Natural killer cell (primary cell): ENCODE measurements at regions not wholly inside any gene's neighbourhood (a gene's known extent, or its start where the extent isn't known, plus 50 kb on each side); places are given as distances from the start of the nearest gene placed in this dataset.

Experiments
- ATAC-seq, 3 donors: fragments of 150-1000 bp in 2 of 3; fragments of 200-7000 bp in 1 of 3; cut with Tn5 transposase; 1 replicate in 1 of 3; 2 replicates in 2 of 3; pipeline ENCODE4 v1.10.0; 2021; ENCODE audit warnings: mild to moderate bottlenecking in 2 of 3, moderate library complexity in 2 of 3
- DNase-seq, 2 donors: peaks; one replicate each; pipeline versions ENCODE4 v3.0.0 to v3.0.0-alpha.2; 2013 to 2021; ENCODE audit warnings: mixed read lengths in 1 of 2
- H3K27ac ChIP-seq: one replicate; pipeline ENCODE4 v1.5.1; 2013; ENCODE audit warnings: mild to moderate bottlenecking, low read length
- H3K27me3 ChIP-seq: one replicate; pipeline ENCODE4 v1.6.1; 2013; ENCODE audit warnings: low read length; ENCODE audit not compliant: control insufficient read depth, insufficient read depth
- H3K36me3 ChIP-seq: one replicate; pipeline ENCODE4 v1.6.1; 2013; ENCODE audit warnings: low read length; ENCODE audit not compliant: control insufficient read depth, insufficient read depth
- H3K4me1 ChIP-seq: one replicate; pipeline ENCODE4 v1.6.1; 2013; ENCODE audit warnings: low read length; ENCODE audit not compliant: control insufficient read depth, insufficient read depth
- H3K4me3 ChIP-seq: one replicate; pipeline ENCODE4 v1.5.1; 2013; ENCODE audit warnings: low read length
- H3K9me3 ChIP-seq: one replicate; pipeline ENCODE4 v1.6.1; 2013; ENCODE audit warnings: low read length; ENCODE audit not compliant: control insufficient read depth, insufficient read depth
- H3K27ac Mint-ChIP-seq, 2 donors: one replicate each; pipeline ENCODE4 v1.8.0; 2022; ENCODE audit warnings: mild to moderate bottlenecking in 2 of 2, mixed read lengths in 2 of 2, moderate library complexity in 1 of 2
- H3K27me3 Mint-ChIP-seq, 2 donors: one replicate each; pipeline ENCODE4 v1.8.0; 2022; ENCODE audit warnings: low read depth in 2 of 2, mixed read lengths in 2 of 2
- H3K36me3 Mint-ChIP-seq: one replicate; pipeline ENCODE4 v1.8.0; 2022; ENCODE audit warnings: mixed read lengths
- H3K4me1 Mint-ChIP-seq, 2 donors: one replicate each; pipeline ENCODE4 v1.8.0; 2022; ENCODE audit warnings: mixed read lengths in 2 of 2
- H3K4me3 Mint-ChIP-seq: one replicate; pipeline ENCODE4 v1.8.0; 2022; ENCODE audit warnings: mild to moderate bottlenecking, moderate library complexity, mixed read lengths
- H3K9me3 Mint-ChIP-seq, 2 donors: one replicate each; pipeline ENCODE4 v1.8.0; 2022; ENCODE audit warnings: mixed read lengths in 2 of 2
- WGBS: methylation state at CpG from one replicate; pipeline ENCODE4 v1.1.7; 2013; ENCODE audit warnings: missing lambda C conversion rate; ENCODE audit not compliant: insufficient coverage; 5-methylcytosine and 5-hydroxymethylcytosine counted together
- intact Hi-C: fragments of 100-400 bp; cut with micrococcal nuclease; formaldehyde crosslinking; loops from one replicate; pipeline ENCODE4 v1.14.2; 2022
- TF ChIP-seq, protein P1 (sequence below): fragments of 200-600 bp; IDR thresholded peaks from one replicate; pipeline ENCODE4 v1.8.0; 2022; ENCODE audit warnings: antibody characterized with exemption

DNA sequence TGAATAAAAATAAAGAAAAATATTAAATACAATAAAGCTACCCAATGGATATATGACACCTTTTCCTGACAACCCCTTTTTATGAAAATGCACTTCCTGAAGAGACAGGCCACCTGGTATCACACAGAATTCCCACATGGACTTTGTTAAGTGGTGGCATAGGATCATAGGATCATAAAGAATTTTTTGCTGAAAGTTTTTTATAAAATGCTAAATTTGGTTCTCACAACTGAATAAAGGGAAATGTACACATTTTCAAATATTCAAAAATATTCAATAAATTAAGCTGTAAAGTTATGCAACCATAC, 102.5 kb upstream of the ROBO1 start:
- no peaks in the 10 kb centered on the region for H3K36me3 ChIP-seq
- no peak overlapping the region for H3K27ac ChIP-seq
- no peaks in the 10 kb centered on the region for H3K4me1 Mint-ChIP-seq
- H3K4me3 ChIP-seq = no peak overlapping the region
- ATAC-seq (no peak), DNase-seq (no peak)
- H3K27ac Mint-ChIP-seq = no peak overlapping the region
- H3K36me3 Mint-ChIP-seq = peaks cover 9% of the 10 kb centered on the region
- H3K27me3 Mint-ChIP-seq = no peaks in the 10 kb centered on the region
- H3K27me3 ChIP-seq = no peaks in the 10 kb centered on the region
- no peak overlapping the region for H3K4me3 Mint-ChIP-seq
- H3K9me3 Mint-ChIP-seq = peaks cover 13 to 23% of the 10 kb centered on the region in 2 donors
- H3K9me3 ChIP-seq = no peaks in the 10 kb centered on the region
- intact Hi-C loops = no loop called here
- TF ChIP-seq, protein P1, sequence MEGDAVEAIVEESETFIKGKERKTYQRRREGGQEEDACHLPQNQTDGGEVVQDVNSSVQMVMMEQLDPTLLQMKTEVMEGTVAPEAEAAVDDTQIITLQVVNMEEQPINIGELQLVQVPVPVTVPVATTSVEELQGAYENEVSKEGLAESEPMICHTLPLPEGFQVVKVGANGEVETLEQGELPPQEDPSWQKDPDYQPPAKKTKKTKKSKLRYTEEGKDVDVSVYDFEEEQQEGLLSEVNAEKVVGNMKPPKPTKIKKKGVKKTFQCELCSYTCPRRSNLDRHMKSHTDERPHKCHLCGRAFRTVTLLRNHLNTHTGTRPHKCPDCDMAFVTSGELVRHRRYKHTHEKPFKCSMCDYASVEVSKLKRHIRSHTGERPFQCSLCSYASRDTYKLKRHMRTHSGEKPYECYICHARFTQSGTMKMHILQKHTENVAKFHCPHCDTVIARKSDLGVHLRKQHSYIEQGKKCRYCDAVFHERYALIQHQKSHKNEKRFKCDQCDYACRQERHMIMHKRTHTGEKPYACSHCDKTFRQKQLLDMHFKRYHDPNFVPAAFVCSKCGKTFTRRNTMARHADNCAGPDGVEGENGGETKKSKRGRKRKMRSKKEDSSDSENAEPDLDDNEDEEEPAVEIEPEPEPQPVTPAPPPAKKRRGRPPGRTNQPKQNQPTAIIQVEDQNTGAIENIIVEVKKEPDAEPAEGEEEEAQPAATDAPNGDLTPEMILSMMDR = no peak
- H3K4me1 ChIP-seq = no peaks in the 10 kb centered on the region

DNA sequence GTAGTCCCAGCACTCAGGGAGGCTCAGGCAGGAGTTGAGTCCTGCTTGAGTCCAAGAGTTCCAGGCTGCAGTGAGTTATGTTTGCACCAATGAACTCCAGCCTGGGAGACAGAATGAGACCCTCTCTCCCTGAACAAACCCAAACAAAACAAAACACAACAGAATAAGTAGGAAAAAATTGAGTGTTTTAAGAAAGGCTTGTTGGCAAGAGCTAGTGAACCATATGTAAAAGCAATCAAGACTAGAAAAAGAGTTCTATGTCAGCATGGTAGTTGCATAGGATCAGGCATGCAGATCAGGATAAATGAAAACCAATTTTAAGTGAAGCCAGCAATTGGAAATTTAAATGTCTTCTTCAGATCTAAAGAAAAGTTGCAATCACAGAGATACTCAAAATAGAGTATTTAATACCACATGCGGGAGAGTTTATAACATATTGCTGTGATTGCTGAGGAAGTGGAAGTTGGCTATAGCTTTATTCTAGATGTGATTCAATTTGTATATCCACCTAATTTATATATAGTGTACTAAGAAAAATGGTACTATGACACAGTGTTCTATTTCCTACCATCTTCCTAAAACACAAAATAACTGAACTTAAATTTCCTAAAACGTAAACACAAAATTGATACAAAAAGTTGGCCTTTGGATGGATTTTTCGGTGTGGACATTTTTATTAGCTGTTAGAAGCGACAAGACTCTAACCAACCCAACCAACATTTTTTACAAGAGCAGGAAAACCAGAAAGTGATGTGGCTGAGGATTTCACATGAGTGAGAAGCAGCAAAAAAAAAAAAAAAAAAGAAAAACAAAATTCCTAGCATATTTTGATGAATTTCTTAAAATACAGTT, 101.9 kb upstream of the ROBO1 start:
- Mint-ChIP-seq H3K4me3 (no peak overlapping the region), H3K27ac (no peak overlapping the region), H3K9me3 (peaks cover 13 to 23% of the 10 kb centered on the region in 2 donors), H3K36me3 (peaks cover 9% of the 10 kb centered on the region), H3K27me3 (no peaks in the 10 kb centered on the region), H3K4me1 (no peaks in the 10 kb centered on the region)
- H3K9me3 ChIP-seq = no peaks in the 10 kb centered on the region
- no peaks in the 10 kb centered on the region for H3K36me3 ChIP-seq
- H3K27ac ChIP-seq = no peak overlapping the region
- no peak overlapping the region for H3K4me3 ChIP-seq
- intact Hi-C loops = no loop called here
- TF ChIP-seq, protein P1 = no peak
- ATAC-seq = no peak
- no peaks in the 10 kb centered on the region for H3K4me1 ChIP-seq
- DNase-seq = no peak
- no CpG with 5 or more reads among the region's 4 CpGs for WGBS
- H3K27me3 ChIP-seq = no peaks in the 10 kb centered on the region

DNA sequence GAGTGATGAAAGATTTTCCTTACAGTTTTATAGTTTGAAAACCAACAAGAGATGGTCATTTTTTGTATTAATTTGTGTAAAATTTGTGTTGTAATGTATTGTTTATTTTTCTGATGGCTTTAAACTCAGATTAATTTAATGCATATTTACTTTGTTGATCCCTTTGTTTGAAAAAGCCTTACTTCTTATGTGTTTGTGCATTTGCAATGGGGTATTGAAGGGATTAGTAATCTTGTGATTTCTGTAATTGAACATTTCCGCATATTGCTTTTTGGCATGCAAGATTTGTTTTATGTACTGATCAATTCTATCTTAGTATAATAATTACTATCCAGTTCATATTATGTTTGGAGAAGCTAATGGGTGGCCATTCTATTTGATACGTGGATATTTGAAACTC, 98.4 kb upstream of the ROBO1 start:
- Mint-ChIP-seq H3K9me3 (peaks cover 12 to 29% of the 10 kb centered on the region in 2 donors), H3K36me3 (peaks cover 9% of the 10 kb centered on the region), H3K4me3 (no peak overlapping the region), H3K4me1 (no peaks in the 10 kb centered on the region), H3K27ac (no peak overlapping the region), H3K27me3 (no peaks in the 10 kb centered on the region)
- H3K4me3 ChIP-seq = no peak overlapping the region
- no peaks in the 10 kb centered on the region for H3K36me3 ChIP-seq
- H3K27me3 ChIP-seq = no peaks in the 10 kb centered on the region
- ATAC-seq (no peak), DNase-seq (no peak)
- TF ChIP-seq, protein P1 = no peak
- no peaks in the 10 kb centered on the region for H3K4me1 ChIP-seq
- intact Hi-C loops = no loop called here
- no CpG with 5 or more reads among the region's 2 CpGs for WGBS
- no peaks in the 10 kb centered on the region for H3K9me3 ChIP-seq
- no peak overlapping the region for H3K27ac ChIP-seq

DNA sequence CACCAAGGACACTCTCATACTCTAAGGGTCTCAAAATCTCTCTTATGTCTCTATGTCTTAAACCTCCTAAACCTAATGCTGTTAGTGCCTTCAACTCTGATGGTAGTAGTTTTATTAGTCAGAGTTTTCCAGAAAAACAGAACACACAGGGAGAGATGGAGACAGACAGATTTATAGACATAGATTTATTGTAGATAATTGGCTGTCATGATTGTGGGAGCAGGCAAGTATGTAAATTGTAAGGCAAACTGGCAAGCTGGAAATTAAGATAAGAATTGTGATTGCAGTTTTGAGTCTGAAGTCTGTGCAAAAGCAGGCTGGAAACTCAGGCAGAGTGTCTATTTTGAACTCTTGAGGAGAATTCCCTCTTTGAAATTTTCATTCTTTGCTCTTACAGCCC, 96.3 kb upstream of the ROBO1 start:
- no peak for ATAC-seq
- Mint-ChIP-seq H3K4me3 (no peak overlapping the region), H3K27ac (no peak overlapping the region), H3K36me3 (peaks cover 9% of the 10 kb centered on the region), H3K9me3 (peaks cover 8 to 29% of the 10 kb centered on the region in 2 donors), H3K4me1 (no peaks in the 10 kb centered on the region), H3K27me3 (no peaks in the 10 kb centered on the region)
- Histone ChIP-seq H3K36me3 (no peaks in the 10 kb centered on the region), H3K4me1 (no peaks in the 10 kb centered on the region), H3K27ac (no peak overlapping the region), H3K9me3 (no peaks in the 10 kb centered on the region), H3K4me3 (no peak overlapping the region), H3K27me3 (no peaks in the 10 kb centered on the region)
- intact Hi-C loops = no loop called here
- TF ChIP-seq, protein P1 = no peak
- DNase-seq = no peak
